Vagina (tissue), 2 donors: ENCODE measurements at regions not wholly inside any gene's neighbourhood (a gene's known extent, or its start where the extent isn't known, plus 50 kb on each side); places are given as distances from the start of the nearest gene placed in this dataset.

ENCODE experiments used
- POLR2A ChIP-seq, 2 donors: fragments of 450-650 bp; IDR thresholded peaks; one replicate each; pipeline ENCODE4 v1.6.1; 2017; ENCODE audit warnings: antibody characterized with exemption in 2 of 2, mild to moderate bottlenecking in 2 of 2, moderate library complexity in 2 of 2
- POLR2AphosphoS5 ChIP-seq, 2 donors: sonication (generic); formaldehyde crosslinking; IDR thresholded peaks; one replicate each; pipeline ENCODE4 v1.9.0; 2017; ENCODE audit warnings: antibody characterized with exemption in 2 of 2, mild to moderate bottlenecking in 2 of 2, low read depth in 1 of 2; ENCODE audit not compliant: insufficient read depth in 1 of 2
- TF ChIP-seq, protein P1 (sequence below), 3 experiments: fragments of 450-650 bp in 2 of 3; fragments of 200-600 bp in 1 of 3; sonication (generic) in 1 of 3; IDR thresholded peaks; one replicate each; pipeline ENCODE4 v1.5.1; 2017 to 2019; ENCODE audit warnings: antibody characterized with exemption in 3 of 3, mild to moderate bottlenecking in 2 of 3, moderate library complexity in 2 of 3

- TF ChIP-seq, protein P1, sequence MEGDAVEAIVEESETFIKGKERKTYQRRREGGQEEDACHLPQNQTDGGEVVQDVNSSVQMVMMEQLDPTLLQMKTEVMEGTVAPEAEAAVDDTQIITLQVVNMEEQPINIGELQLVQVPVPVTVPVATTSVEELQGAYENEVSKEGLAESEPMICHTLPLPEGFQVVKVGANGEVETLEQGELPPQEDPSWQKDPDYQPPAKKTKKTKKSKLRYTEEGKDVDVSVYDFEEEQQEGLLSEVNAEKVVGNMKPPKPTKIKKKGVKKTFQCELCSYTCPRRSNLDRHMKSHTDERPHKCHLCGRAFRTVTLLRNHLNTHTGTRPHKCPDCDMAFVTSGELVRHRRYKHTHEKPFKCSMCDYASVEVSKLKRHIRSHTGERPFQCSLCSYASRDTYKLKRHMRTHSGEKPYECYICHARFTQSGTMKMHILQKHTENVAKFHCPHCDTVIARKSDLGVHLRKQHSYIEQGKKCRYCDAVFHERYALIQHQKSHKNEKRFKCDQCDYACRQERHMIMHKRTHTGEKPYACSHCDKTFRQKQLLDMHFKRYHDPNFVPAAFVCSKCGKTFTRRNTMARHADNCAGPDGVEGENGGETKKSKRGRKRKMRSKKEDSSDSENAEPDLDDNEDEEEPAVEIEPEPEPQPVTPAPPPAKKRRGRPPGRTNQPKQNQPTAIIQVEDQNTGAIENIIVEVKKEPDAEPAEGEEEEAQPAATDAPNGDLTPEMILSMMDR (IDR thresholded peaks at IDR 0.05): no peak
- no peak for TF ChIP-seq POLR2A (IDR thresholded peaks at IDR 0.05)
- no peak for TF ChIP-seq POLR2AphosphoS5 (IDR thresholded peaks at IDR 0.05; ENCODE audit: insufficient read depth in 1 of 2, low read depth in 1 of 2)
These were observed 516.4 kb upstream of the SPRY2 start for GRCh38 chr13:80857321-80857720.
